Activated CD4-positive, alpha-beta T cell treated with anti-CD3 and anti-CD28 coated beads for 48 hours (primary cell): ENCODE measurements at regions not wholly inside any gene's neighbourhood (a gene's known extent, or its start where the extent isn't known, plus 50 kb on each side); places are given as distances from the start of the nearest gene placed in this dataset.
"Not testable (repeated sequence)": the region's sequence is repeated elsewhere in the genome, so short reads cannot be mapped to it uniquely, and the experiment has no call there.

ENCODE experiments used
- DNase-seq: peaks from one replicate; pipeline ENCODE4 v3.0.0-alpha.2; 2020

- DNase-seq = no peak
These were observed 213.3 kb upstream of the SSTR4 start for GRCh38 chr20:22821796-22822195.

- no peak for DNase-seq
These were observed 212.0 kb upstream of the SSTR4 start for GRCh38 chr20:22823119-22823518.

- DNase-seq = no peak
These were observed 211.0 kb upstream of the SSTR4 start for GRCh38 chr20:22824077-22824476.

- no peak for DNase-seq
These were observed 210.0 kb upstream of the SSTR4 start for GRCh38 chr20:22825076-22825475.

- no peak for DNase-seq
These were observed 209.6 kb upstream of the SSTR4 start for GRCh38 chr20:22825546-22825945.

- no peak for DNase-seq
These were observed 208.5 kb upstream of the SSTR4 start for GRCh38 chr20:22826306-22827230.

GRCh38 chr20:22827916-22828315 is 207.2 kb upstream of the SSTR4 start:
- DNase-seq = no peak

- no peak for DNase-seq
These were observed 205.8 kb upstream of the SSTR4 start for GRCh38 chr20:22829356-22829755.

- DNase-seq = no peak
These were observed 205.0 kb upstream of the SSTR4 start for GRCh38 chr20:22830138-22830537.

GRCh38 chr20:22830715-22831114 is 204.4 kb upstream of the SSTR4 start:
- DNase-seq = not testable (repeated sequence)

GRCh38 chr20:22833851-22834250 is 201.3 kb upstream of the SSTR4 start:
- DNase-seq = no peak

- no peak for DNase-seq
These were observed 200.4 kb upstream of the SSTR4 start for GRCh38 chr20:22834651-22835256.

- DNase-seq = no peak
These were observed 198.9 kb upstream of the SSTR4 start for GRCh38 chr20:22836211-22836610.

- no peak for DNase-seq
These were observed 198.2 kb upstream of the SSTR4 start for GRCh38 chr20:22836877-22837276.

- no peak for DNase-seq
These were observed 197.1 kb upstream of the SSTR4 start for GRCh38 chr20:22838001-22838400.

- DNase-seq = no peak
These were observed 193.3 kb upstream of the SSTR4 start for GRCh38 chr20:22841846-22842245.

GRCh38 chr20:22842793-22843192 is 192.3 kb upstream of the SSTR4 start:
- no peak for DNase-seq

GRCh38 chr20:22844959-22845358 is 190.2 kb upstream of the SSTR4 start:
- no peak for DNase-seq

GRCh38 chr20:22846863-22847262 is 188.2 kb upstream of the SSTR4 start:
- DNase-seq = no peak

GRCh38 chr20:22848364-22848763 is 186.7 kb upstream of the SSTR4 start:
- DNase-seq = no peak

- DNase-seq = peak; percentile 15
These were observed 183.3 kb upstream of the SSTR4 start for GRCh38 chr20:22851679-22852346.

GRCh38 chr20:22861231-22861980 is 173.7 kb upstream of the SSTR4 start:
- DNase-seq = no peak

GRCh38 chr20:22861990-22862389 is 173.1 kb upstream of the SSTR4 start:
- no peak for DNase-seq
